Hepatocyte (in vitro differentiated cells): ENCODE measurements at regions not wholly inside any gene's neighbourhood (a gene's known extent, or its start where the extent isn't known, plus 50 kb on each side); places are given as distances from the start of the nearest gene placed in this dataset.

Experiments used
- EZH2 ChIP-seq: fragments of 200-600 bp; sonication (generic); IDR thresholded peaks from 2 replicates; pipeline ENCODE4 v1.6.1; 2016; ENCODE audit warnings: antibody characterized with exemption, mild to moderate bottlenecking, borderline replicate concordance
- EZH2phosphoT487 ChIP-seq: fragments of 200-600 bp; sonication (generic); IDR thresholded peaks from one replicate; pipeline ENCODE4 v1.6.1; 2018; ENCODE audit warnings: antibody characterized with exemption, mild to moderate bottlenecking, low read depth, moderate library complexity; ENCODE audit not compliant: unreplicated experiment, severe bottlenecking
- TF ChIP-seq, protein P1 (sequence below): fragments of 200-600 bp; sonication (generic); IDR thresholded peaks from 2 replicates; pipeline ENCODE4 v1.5.1; 2016; ENCODE audit warnings: antibody characterized with exemption, mild to moderate bottlenecking; ENCODE audit not compliant: poor library complexity

DNA sequence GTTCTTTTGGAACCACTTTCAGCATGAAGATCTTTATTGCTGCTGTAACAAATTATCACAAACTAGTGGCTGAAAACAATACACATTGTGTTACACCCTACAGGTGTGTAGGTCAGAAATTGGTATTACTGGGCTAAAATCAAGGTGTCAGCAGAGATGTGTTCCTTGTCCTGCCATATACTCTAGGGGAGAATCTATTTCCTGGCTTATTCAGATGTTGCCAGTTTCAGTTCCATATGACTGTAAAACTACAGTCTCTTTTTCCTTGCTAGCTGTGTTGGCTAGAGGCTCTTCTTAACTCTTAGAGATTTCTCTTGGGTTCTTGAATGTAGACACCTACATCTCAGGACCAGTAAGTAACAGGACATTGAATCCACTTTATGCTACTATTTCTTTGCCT lies 215.6 kb upstream of the PPFIA2 start:
- TF ChIP-seq EZH2 (no peak), EZH2phosphoT487 (no peak)
- TF ChIP-seq, protein P1, sequence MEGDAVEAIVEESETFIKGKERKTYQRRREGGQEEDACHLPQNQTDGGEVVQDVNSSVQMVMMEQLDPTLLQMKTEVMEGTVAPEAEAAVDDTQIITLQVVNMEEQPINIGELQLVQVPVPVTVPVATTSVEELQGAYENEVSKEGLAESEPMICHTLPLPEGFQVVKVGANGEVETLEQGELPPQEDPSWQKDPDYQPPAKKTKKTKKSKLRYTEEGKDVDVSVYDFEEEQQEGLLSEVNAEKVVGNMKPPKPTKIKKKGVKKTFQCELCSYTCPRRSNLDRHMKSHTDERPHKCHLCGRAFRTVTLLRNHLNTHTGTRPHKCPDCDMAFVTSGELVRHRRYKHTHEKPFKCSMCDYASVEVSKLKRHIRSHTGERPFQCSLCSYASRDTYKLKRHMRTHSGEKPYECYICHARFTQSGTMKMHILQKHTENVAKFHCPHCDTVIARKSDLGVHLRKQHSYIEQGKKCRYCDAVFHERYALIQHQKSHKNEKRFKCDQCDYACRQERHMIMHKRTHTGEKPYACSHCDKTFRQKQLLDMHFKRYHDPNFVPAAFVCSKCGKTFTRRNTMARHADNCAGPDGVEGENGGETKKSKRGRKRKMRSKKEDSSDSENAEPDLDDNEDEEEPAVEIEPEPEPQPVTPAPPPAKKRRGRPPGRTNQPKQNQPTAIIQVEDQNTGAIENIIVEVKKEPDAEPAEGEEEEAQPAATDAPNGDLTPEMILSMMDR = no peak
